Activated T-cell treated with anti-CD3 and anti-CD28 coated beads for 24 hours (primary cell): ENCODE measurements at regions not wholly inside any gene's neighbourhood (a gene's known extent, or its start where the extent isn't known, plus 50 kb on each side); places are given as distances from the start of the nearest gene placed in this dataset.
"Not testable (repeated sequence)": the region's sequence is repeated elsewhere in the genome, so short reads cannot be mapped to it uniquely, and the experiment has no call there.

Experiments used
- DNase-seq: peaks from one replicate; pipeline ENCODE4 v3.0.0-alpha.2; 2020; ENCODE audit warnings: low read depth

GRCh38 chr7:69198250-69198649, 400.0 kb upstream of the AUTS2 start:
- no peak for DNase-seq

GRCh38 chr7:69199041-69199440, 399.2 kb upstream of the AUTS2 start:
- no peak for DNase-seq

- DNase-seq = no peak
Observed at GRCh38 chr7:69199661-69200060, 398.6 kb upstream of the AUTS2 start.

- no peak for DNase-seq
Observed at GRCh38 chr7:69203871-69204270, 394.4 kb upstream of the AUTS2 start.

- DNase-seq = no peak
Observed at GRCh38 chr7:69204943-69205342, 393.3 kb upstream of the AUTS2 start.

- DNase-seq = no peak
Observed at GRCh38 chr7:69205581-69205980, 392.7 kb upstream of the AUTS2 start.

- DNase-seq = no peak
Observed at GRCh38 chr7:69208276-69208675, 390.0 kb upstream of the AUTS2 start.

GRCh38 chr7:69208848-69209247, 389.4 kb upstream of the AUTS2 start:
- DNase-seq = no peak

GRCh38 chr7:69211336-69211735, 386.9 kb upstream of the AUTS2 start:
- DNase-seq = no peak

- DNase-seq = no peak
Observed at GRCh38 chr7:69211739-69212138, 386.5 kb upstream of the AUTS2 start.

GRCh38 chr7:69213878-69214277, 384.4 kb upstream of the AUTS2 start:
- DNase-seq = no peak

GRCh38 chr7:69215516-69215915, 382.8 kb upstream of the AUTS2 start:
- not testable (repeated sequence) for DNase-seq

GRCh38 chr7:69217516-69218350, 380.5 kb upstream of the AUTS2 start:
- DNase-seq = no peak

- DNase-seq = no peak
Observed at GRCh38 chr7:69218576-69218975, 379.7 kb upstream of the AUTS2 start.

- no peak for DNase-seq
Observed at GRCh38 chr7:69219381-69219780, 378.9 kb upstream of the AUTS2 start.

GRCh38 chr7:69225259-69225943, 372.9 kb upstream of the AUTS2 start:
- no peak for DNase-seq

GRCh38 chr7:69228212-69228811, 370.0 kb upstream of the AUTS2 start:
- no peak for DNase-seq

- DNase-seq = no peak
Observed at GRCh38 chr7:69232445-69233376, 365.6 kb upstream of the AUTS2 start.

- no peak for DNase-seq
Observed at GRCh38 chr7:69237541-69237940, 360.7 kb upstream of the AUTS2 start.

- no peak for DNase-seq
Observed at GRCh38 chr7:69243016-69243415, 355.3 kb upstream of the AUTS2 start.

GRCh38 chr7:69244701-69245100, 353.6 kb upstream of the AUTS2 start:
- no peak for DNase-seq

GRCh38 chr7:69245646-69246045, 352.6 kb upstream of the AUTS2 start:
- DNase-seq = no peak
